ENCODE measurements at regions not wholly inside any gene's neighbourhood (a gene's known extent, or its start where the extent isn't known, plus 50 kb on each side); places are given as distances from the start of the nearest gene placed in this dataset.

DNA sequence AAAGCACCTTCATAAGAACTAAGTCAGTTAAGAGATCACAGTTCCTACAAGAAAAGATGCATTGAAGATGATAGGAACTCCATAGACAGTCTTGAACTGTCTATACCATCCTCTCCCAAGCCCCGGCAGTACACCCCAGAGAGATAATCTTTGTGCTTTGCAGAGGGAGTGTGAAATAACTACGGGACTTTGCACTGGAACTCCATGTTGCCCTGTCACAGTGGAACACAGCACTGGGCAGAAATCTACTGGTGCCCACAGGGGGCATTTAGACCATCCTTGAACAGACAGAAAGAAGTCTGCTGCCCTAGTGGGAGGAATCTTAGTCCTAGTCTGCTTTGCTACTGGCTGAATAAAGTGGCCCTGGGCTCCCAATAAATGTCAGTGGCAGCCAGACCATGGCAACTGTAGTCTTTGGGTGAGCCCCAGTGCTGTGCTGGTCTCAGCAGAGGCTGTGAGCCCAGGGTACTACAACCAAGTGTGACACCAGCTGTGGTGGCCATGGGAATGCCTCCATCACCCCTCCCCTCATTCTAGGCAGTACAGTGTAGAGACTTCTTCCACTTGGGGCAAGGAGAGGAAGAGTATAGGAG, 107.7 kb upstream of the TMEM168 start:
- no peak overlapping the region for H3K4me3 Mint-ChIP-seq
- H3K27me3 Mint-ChIP-seq (ENCODE audit: low read depth): no peaks in the 10 kb centered on the region
- no peak for TF ChIP-seq CTCF (IDR thresholded peaks at IDR 0.05; ENCODE audit: unreplicated experiment)
- H3K9me3 Mint-ChIP-seq: peaks cover 41% of the 10 kb centered on the region
- peaks cover 59% of the 10 kb centered on the region for H3K36me3 Mint-ChIP-seq
- DNase-seq (ENCODE audit: low spot score in 2 of 2, unreplicated experiment in 2 of 2): no peak
- no peaks in the 10 kb centered on the region for H3K4me1 Mint-ChIP-seq
- no peak overlapping the region for H3K27ac Mint-ChIP-seq

DNA sequence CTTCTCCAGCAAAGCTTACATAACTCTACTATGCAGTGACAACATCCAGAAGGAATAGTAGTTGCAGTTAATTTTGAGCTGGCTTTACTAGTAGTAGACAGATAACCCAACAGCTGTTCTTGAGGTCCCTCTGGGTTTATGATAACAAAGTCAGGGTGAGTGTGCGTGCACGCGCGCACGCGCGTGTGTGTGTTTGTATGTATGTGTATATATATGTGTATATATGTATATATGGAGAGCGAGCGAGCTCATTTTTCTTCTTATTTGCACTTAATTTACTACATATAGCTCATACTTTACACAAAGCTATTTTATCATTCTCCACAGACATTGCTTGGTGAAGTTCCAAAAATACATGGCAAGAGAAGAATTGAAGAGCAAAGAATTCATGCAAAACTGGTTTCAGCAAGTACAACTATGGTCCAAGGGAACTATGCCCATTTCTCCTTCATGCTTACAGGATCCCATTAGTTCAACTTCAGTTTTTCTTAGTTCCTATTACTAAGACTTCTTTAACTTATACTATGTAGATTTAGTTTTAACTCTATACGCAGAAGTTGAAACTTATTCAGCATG, 105.9 kb upstream of the TMEM168 start:
- H3K9me3 Mint-ChIP-seq: peaks cover 39% of the 10 kb centered on the region
- H3K4me1 Mint-ChIP-seq: no peaks in the 10 kb centered on the region
- no peak overlapping the region for H3K27ac Mint-ChIP-seq
- peaks cover 54% of the 10 kb centered on the region for H3K36me3 Mint-ChIP-seq
- TF ChIP-seq CTCF (IDR thresholded peaks at IDR 0.05; ENCODE audit: unreplicated experiment): no peak
- H3K4me3 Mint-ChIP-seq: no peak overlapping the region
- DNase-seq (ENCODE audit: low spot score in 2 of 2, unreplicated experiment in 2 of 2): no peak
- no peaks in the 10 kb centered on the region for H3K27me3 Mint-ChIP-seq (ENCODE audit: low read depth)

- peaks cover 3% of the 10 kb centered on the region for H3K4me1 Mint-ChIP-seq
- peaks cover 20% of the 10 kb centered on the region for H3K9me3 Mint-ChIP-seq
- H3K36me3 Mint-ChIP-seq: peaks cover 29% of the 10 kb centered on the region
- no peak overlapping the region for H3K4me3 Mint-ChIP-seq
- no peak for TF ChIP-seq CTCF (IDR thresholded peaks at IDR 0.05; ENCODE audit: unreplicated experiment)
- no peaks in the 10 kb centered on the region for H3K27me3 Mint-ChIP-seq (ENCODE audit: low read depth)
- no peak for DNase-seq (ENCODE audit: low spot score in 2 of 2, unreplicated experiment in 2 of 2)
- H3K27ac Mint-ChIP-seq: no peak overlapping the region
These were observed 102.1 kb upstream of the TMEM168 start for GRCh38 chr7:112892263-112892662.

DNA sequence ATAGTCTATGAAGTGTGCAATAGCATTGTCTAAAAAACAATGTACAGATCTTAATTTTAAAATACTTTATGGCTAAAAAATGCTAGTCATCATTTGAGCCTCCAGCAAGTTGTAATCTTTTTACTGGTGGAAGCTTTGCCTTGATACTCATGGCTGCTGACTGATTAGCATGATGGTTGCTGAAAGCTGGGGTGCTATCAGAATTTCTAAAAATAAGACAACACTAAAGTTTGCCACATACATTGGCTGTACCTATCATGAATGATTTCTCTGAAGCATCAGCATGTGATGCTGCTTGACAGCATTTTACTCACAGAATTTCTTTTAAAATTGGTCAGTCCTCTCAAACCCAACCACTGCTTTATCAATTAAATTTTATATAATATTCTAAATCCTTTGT, 101.5 kb upstream of the TMEM168 start:
- no peaks in the 10 kb centered on the region for H3K27me3 Mint-ChIP-seq (ENCODE audit: low read depth)
- H3K27ac Mint-ChIP-seq: no peak overlapping the region
- peaks cover 31% of the 10 kb centered on the region for H3K36me3 Mint-ChIP-seq
- peaks cover 20% of the 10 kb centered on the region for H3K9me3 Mint-ChIP-seq
- H3K4me3 Mint-ChIP-seq: no peak overlapping the region
- H3K4me1 Mint-ChIP-seq: peaks cover 3% of the 10 kb centered on the region
- TF ChIP-seq CTCF (IDR thresholded peaks at IDR 0.05; ENCODE audit: unreplicated experiment): no peak
- no peak for DNase-seq (ENCODE audit: low spot score in 2 of 2, unreplicated experiment in 2 of 2)

GRCh38 chr7:112889834-112890438, 99.7 kb upstream of the TMEM168 start:
- Mint-ChIP-seq H3K36me3 (peaks cover 47% of the 10 kb centered on the region), H3K4me1 (peaks cover 3% of the 10 kb centered on the region), H3K27ac (no peak overlapping the region), H3K9me3 (peaks cover 28% of the 10 kb centered on the region), H3K4me3 (no peak overlapping the region), H3K27me3 (ENCODE audit: low read depth) (no peaks in the 10 kb centered on the region)
- no peak for DNase-seq (ENCODE audit: low spot score in 2 of 2, unreplicated experiment in 2 of 2)
- TF ChIP-seq CTCF (IDR thresholded peaks at IDR 0.05; ENCODE audit: unreplicated experiment): no peak
